ENCODE measurements at regions not wholly inside any gene's neighbourhood (a gene's known extent, or its start where the extent isn't known, plus 50 kb on each side); places are given as distances from the start of the nearest gene placed in this dataset.

- intact Hi-C loops (cut with micrococcal nuclease; ENCODE audit: unreplicated experiment), result no loop called here
- DNase-seq, result no peak
- Histone ChIP-seq H3K36me3 (ENCODE audit: control insufficient read depth, insufficient read depth, low read length) (no peaks in the 10 kb centered on the region), H3K4me1 (no peaks in the 10 kb centered on the region), H3K4me3 (ENCODE audit: low read depth, low read length) (no peak overlapping the region), H3K27me3 (replicated peaks; ENCODE audit: control insufficient read depth, insufficient read depth, low read length) (no peaks in the 10 kb centered on the region), H3K9me3 (no peaks in the 10 kb centered on the region)
- no peak overlapping the region for H3K27ac Mint-ChIP-seq (ENCODE audit: unreplicated experiment)
- H3K27me3 Mint-ChIP-seq (ENCODE audit: insufficient read depth, unreplicated experiment), result no peaks in the 10 kb centered on the region
- H3K4me1 Mint-ChIP-seq (ENCODE audit: low read depth, unreplicated experiment), result no peaks in the 10 kb centered on the region
- no peak overlapping the region for H3K4me3 Mint-ChIP-seq (ENCODE audit: unreplicated experiment)
- TF ChIP-seq CTCF (IDR thresholded peaks at IDR 0.05; ENCODE audit: insufficient read depth in 1 of 2, low read depth in 1 of 2, low read length in 1 of 2, severe bottlenecking in 1 of 2, unreplicated experiment in 1 of 2), result no peak
- CTCF ChIA-PET, result no interaction called here
- no peaks in the 10 kb centered on the region for H3K36me3 Mint-ChIP-seq (ENCODE audit: insufficient read depth, unreplicated experiment)
- BruUV-seq (replicated peaks), result no TSS peak
- H3K9me3 Mint-ChIP-seq (ENCODE audit: unreplicated experiment), result peaks cover 10% of the 10 kb centered on the region
- POLR2A ChIA-PET, result no interaction called here
Measured at GRCh38 chr6:90819483-90819882, 232.6 kb upstream of the MAP3K7 start.

- Mint-ChIP-seq H3K4me3 (ENCODE audit: unreplicated experiment) (no peak overlapping the region), H3K9me3 (ENCODE audit: unreplicated experiment) (peaks cover 10% of the 10 kb centered on the region), H3K36me3 (ENCODE audit: insufficient read depth, unreplicated experiment) (no peaks in the 10 kb centered on the region), H3K27ac (ENCODE audit: unreplicated experiment) (no peak overlapping the region), H3K4me1 (ENCODE audit: low read depth, unreplicated experiment) (no peaks in the 10 kb centered on the region), H3K27me3 (ENCODE audit: insufficient read depth, unreplicated experiment) (no peaks in the 10 kb centered on the region)
- intact Hi-C loops (cut with micrococcal nuclease; ENCODE audit: unreplicated experiment), result no loop called here
- BruUV-seq (replicated peaks), result no TSS peak
- H3K4me1 ChIP-seq, result no peaks in the 10 kb centered on the region
- H3K9me3 ChIP-seq, result no peaks in the 10 kb centered on the region
- CTCF ChIA-PET, result no interaction called here
- POLR2A ChIA-PET, result no interaction called here
- TF ChIP-seq CTCF (IDR thresholded peaks at IDR 0.05; ENCODE audit: insufficient read depth in 1 of 2, low read depth in 1 of 2, low read length in 1 of 2, severe bottlenecking in 1 of 2, unreplicated experiment in 1 of 2), result no peak
- no peak for DNase-seq
- H3K36me3 ChIP-seq (ENCODE audit: control insufficient read depth, insufficient read depth, low read length), result no peaks in the 10 kb centered on the region
- no peak overlapping the region for H3K4me3 ChIP-seq (ENCODE audit: low read depth, low read length)
- no peaks in the 10 kb centered on the region for H3K27me3 ChIP-seq (replicated peaks; ENCODE audit: control insufficient read depth, insufficient read depth, low read length)
Measured at GRCh38 chr6:90818163-90818562, 231.3 kb upstream of the MAP3K7 start.

- no TSS peak for BruUV-seq (replicated peaks)
- POLR2A ChIA-PET, result no interaction called here
- H3K27me3 Mint-ChIP-seq (ENCODE audit: insufficient read depth, unreplicated experiment), result no peaks in the 10 kb centered on the region
- DNase-seq, result no peak
- intact Hi-C loops (cut with micrococcal nuclease; ENCODE audit: unreplicated experiment), result no loop called here
- H3K9me3 ChIP-seq, result no peaks in the 10 kb centered on the region
- no peaks in the 10 kb centered on the region for H3K36me3 Mint-ChIP-seq (ENCODE audit: insufficient read depth, unreplicated experiment)
- H3K4me3 Mint-ChIP-seq (ENCODE audit: unreplicated experiment), result no peak overlapping the region
- TF ChIP-seq CTCF (IDR thresholded peaks at IDR 0.05; ENCODE audit: insufficient read depth in 1 of 2, low read depth in 1 of 2, low read length in 1 of 2, severe bottlenecking in 1 of 2, unreplicated experiment in 1 of 2), result no peak
- H3K4me1 ChIP-seq, result no peaks in the 10 kb centered on the region
- H3K27me3 ChIP-seq (replicated peaks; ENCODE audit: control insufficient read depth, insufficient read depth, low read length), result no peaks in the 10 kb centered on the region
- H3K36me3 ChIP-seq (ENCODE audit: control insufficient read depth, insufficient read depth, low read length), result no peaks in the 10 kb centered on the region
- CTCF ChIA-PET, result no interaction called here
- H3K9me3 Mint-ChIP-seq (ENCODE audit: unreplicated experiment), result peaks cover 10% of the 10 kb centered on the region
- H3K4me3 ChIP-seq (ENCODE audit: low read depth, low read length), result no peak overlapping the region
- no peak overlapping the region for H3K27ac Mint-ChIP-seq (ENCODE audit: unreplicated experiment)
- peaks cover 7% of the 10 kb centered on the region for H3K4me1 Mint-ChIP-seq (ENCODE audit: low read depth, unreplicated experiment)
Measured at GRCh38 chr6:90816764-90817163, 229.9 kb upstream of the MAP3K7 start.

All from Caco-2 (cell line).